NCI-H226 (cell line): ENCODE measurements at regions not wholly inside any gene's neighbourhood (a gene's known extent, or its start where the extent isn't known, plus 50 kb on each side); places are given as distances from the start of the nearest gene placed in this dataset.

Source experiments
- DNase-seq: peaks from one replicate; pipeline ENCODE4 v3.0.0-alpha.2; 2015

- DNase-seq = no peak
Measured at GRCh38 chr2:13110825-13111224, 394.1 kb downstream of the TRIB2 start.

DNA sequence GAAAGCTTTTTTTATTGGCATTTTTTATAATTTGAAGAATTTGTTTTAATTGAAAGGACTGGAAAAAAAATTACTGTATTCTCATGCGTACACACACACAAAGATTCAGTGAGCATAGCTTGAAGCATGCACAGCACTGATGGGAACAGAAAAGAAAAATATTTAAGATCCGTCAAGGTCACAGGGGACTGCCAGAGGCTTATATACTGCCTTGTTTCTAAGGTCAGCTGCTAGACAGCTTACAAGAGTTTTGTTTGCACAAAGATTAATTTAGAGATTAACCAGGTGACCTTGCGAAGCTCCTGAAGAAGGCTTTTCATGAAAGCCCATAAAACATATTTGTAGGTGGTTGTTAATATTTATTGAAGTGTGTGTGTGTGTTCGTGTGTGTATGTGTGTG is 396.3 kb downstream of the TRIB2 start:
- no peak for DNase-seq

DNA sequence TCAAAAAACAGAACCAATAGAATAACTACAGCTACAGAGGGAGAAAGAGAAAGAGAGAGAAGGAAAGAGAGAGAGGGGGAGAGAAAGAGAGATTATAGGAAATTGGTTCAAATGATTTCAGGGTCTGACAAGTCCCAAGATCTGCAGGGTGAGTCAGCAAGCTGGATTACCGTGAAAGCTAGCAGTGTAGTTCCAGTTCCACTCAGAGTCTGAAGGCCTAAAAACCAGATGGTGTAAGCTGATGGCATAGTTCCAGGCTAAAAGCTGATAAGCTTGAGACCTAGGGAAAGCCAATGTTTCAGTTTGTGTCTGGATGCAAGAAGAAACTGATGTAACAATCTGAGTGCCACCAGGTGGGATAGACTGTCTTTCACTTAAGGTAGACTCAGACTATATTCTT is 397.7 kb downstream of the TRIB2 start:
- no peak for DNase-seq

DNA sequence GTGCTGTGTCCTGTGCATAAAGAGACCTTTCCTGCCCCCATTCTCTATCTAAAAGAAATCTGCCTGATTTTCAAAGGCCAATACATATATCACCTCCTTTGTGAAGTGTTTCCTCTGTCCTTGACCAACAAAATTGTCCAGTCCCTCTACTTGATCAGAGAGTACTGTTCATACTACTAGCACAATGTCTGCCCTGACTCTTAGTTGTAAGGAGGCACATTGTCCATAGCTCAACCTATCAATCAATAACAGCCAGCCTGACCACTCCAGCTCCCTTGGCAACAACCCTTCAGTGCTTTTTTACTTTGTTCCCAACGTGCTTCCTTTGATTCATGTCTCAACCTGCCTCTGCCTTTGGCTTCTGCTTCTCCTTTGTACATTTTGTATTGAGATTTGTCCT is 398.9 kb downstream of the TRIB2 start:
- no peak for DNase-seq

DNA sequence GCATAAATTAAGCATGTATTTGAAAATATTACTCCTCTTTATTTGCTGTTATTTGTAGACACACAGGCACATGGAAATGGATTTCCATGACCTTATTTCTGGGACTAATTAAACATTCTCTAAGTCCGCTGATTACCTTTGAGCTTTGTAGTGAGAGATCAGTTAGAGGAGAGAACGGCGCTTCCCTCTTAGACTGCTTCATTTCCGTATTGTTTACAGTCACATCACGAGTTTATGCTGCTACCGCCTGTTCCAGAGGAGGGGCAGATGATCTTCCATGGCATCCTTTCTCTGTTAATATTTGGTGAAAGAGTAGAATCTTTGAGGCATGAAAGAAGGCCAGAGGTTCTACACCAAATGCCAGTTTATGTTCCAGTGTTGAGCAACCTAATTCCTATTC is 404.4 kb downstream of the TRIB2 start:
- DNase-seq = no peak

DNA sequence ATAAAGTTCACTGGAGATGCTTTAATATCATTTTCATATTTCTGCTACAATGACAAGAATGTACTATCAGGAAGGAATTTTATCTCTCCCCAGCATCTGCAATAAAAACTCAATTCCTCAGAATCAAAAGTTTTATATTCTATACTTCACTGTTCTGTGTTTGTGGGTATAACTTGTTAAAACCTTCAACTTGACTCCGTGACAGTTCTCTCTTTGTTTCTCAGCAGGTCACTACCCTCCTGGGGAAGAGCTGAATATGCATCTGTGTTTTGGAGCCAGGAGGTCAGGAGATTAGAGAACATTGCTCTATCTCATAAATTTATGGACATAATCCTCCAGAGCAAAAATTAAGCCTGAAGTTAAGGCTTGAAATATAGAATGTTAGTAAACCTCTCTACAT is 411.4 kb downstream of the TRIB2 start:
- DNase-seq = no peak

GRCh38 chr2:13135369-13135768 is 418.6 kb downstream of the TRIB2 start:
- no peak for DNase-seq

GRCh38 chr2:13135856-13136255 is 419.1 kb downstream of the TRIB2 start:
- no peak for DNase-seq

DNA sequence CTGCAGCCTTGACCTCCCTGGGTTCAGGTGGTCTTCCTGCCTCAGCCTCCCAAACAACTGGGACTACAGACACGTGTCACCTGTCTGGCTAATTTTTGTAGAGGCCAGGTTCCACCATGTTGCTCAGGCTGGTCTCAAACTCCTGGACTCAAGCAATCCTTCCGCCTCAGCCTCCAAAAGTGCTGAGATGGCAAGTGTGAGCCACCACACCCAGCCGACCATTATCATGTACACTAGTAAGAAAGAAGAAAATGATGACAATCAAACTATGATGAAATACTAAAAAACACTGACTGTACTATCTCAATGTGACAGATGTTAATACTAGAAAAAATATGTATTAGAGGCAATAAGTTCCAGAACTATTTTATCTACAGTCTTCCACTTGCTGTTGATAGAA is 420.9 kb downstream of the TRIB2 start:
- no peak for DNase-seq

DNA sequence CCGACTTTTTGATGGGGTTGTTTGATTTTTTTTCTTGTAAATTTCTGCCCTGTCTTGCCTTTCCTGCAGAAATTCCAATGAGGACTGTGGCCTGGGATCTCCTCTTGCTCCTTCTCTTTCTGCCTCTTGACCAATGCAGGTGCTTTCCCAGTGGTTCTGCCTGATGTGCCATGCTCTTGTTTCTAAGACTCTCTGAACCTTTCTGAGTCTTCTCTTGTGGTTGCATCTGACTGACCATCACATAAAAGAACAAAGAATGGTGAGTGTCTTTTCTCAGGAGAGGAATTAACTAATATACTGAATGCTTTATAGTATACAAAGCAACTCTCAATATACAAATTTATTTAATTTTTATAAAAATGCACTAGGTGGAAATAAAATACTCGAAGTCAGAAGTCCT is 424.6 kb downstream of the TRIB2 start:
- no peak for DNase-seq

DNA sequence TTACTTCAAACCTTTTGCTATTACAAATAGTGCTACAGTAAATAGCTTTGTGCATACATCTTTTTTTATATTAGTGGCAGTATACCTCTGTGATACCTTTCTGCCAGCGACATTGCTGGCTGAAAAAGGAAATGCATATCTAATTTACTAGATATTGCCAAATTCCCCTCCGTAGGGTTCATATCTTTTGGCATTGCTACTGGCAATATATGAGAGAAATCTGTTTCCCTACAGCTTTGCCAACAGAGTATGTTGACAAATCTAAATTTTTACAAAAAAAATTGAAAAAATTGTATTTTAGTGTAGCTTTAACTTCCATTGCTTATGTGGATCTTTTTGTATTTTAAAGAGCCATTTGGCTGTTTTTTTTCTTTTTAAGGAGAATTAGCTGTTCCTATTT is 426.7 kb downstream of the TRIB2 start:
- no peak for DNase-seq

- no peak for DNase-seq
Measured at GRCh38 chr2:13156916-13157315, 440.2 kb downstream of the TRIB2 start.

DNA sequence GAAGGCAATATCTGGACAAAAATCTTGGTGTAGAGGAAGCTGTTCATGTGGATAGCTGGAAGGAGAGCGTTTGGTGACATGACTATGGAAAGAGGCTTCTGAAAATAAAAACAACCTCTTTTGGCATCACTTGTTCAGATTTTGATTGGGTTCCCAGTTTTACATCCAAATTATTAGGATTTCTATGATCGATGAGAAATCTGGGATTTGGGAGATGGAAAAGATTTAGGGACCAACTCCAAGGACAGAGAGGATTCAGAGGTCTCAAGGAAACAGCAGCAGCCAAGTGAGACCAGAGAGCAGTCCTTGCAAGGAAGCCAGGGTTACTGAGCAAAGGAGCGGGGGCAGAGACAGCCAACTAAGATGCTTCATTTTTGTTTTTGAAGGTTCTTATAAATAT is 441.7 kb downstream of the TRIB2 start:
- no peak for DNase-seq

DNA sequence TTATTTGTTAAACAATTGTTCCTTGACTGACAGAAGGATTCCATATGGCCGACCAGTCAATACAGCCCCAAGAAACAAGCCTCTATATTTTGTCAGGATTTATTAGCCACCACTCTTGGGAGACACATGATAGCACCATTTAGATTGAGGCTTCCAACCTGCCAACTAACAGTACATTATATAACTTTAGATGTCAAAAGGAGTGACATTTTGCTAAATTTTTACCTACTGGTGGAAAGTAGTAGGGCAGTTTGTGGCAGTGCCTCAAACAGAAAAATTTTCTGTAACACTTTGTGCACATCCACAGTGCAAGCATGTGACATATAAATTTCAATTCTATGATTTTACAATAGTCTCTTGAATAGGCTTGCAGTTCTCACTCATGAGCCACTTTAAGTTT is 464.0 kb downstream of the TRIB2 start:
- DNase-seq = no peak

GRCh38 chr2:13193075-13193474 is 476.3 kb downstream of the TRIB2 start:
- DNase-seq = peak; percentile 6

DNA sequence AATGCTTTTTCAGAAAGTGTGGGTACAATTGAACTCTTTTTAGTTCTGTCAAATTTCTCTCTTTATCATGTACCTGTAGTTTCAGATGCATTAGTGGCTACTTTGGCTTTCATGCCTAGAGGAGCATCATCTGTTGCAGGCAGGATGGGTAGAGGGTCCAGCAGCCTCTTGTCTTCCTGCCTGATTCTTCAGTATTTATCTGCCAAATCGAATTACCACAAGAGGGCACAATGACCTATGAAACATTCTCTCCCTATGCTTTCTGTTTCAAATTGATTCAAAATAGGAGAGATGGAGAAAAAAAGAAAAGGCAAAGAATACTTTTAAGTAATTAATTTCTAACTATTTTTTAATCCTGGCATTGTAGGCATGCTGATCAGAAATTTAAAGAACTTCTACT is 477.2 kb downstream of the TRIB2 start:
- DNase-seq = no peak

DNA sequence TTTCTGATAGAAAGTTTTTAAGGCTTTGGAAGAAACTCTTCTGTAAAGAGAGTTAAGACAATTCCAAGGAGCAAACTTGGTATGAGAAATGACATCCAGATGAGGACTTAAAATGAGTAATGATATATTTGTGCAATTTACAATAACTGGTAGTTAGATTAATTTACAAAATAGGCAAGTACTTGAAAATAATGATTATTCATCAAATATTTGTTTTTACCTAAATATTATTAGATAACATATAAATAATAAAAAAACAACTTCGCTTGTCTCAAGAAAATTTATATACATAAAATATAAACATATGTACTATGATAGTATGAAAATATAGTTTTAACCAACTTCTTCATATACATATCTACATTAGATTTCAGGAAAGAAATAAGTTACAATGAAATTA is 478.5 kb downstream of the TRIB2 start:
- no peak for DNase-seq

DNA sequence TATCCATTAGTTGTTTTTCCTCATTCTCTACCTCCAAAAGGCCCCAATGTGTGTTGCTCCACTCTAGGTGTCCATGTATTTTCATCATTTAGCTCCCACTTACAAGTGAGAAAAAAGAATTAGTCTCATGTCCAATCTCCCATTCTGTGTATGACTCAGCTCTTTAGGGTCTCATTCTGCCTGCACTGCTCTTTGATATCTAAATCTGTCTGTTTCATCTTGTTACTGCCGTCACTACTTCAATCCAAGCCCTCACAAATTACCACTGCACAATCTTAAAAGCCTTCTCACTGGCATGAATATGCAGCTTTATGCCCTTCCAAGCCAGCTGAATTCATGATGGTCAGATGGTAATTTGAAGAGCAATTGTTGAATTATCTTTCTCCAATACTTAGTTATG is 480.5 kb downstream of the TRIB2 start:
- DNase-seq = no peak

DNA sequence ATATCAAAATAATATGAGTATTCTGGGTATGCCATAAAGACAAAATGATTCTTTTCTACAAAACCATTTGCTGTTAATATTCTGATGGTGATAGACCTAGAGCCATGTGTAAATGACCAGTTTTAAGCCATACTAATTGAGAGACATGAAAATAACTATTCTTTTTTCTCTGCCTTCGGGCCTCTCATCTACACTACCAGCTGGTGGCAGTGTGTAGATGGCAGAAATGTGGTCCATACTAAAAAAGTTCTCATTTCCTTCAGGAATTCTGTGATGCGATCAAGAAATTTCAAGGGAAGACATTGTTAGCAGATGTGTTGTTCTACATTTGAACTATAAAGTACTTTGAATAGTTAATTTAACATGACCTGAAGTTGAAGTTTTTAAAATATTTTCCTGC is 485.2 kb downstream of the TRIB2 start:
- DNase-seq = no peak

DNA sequence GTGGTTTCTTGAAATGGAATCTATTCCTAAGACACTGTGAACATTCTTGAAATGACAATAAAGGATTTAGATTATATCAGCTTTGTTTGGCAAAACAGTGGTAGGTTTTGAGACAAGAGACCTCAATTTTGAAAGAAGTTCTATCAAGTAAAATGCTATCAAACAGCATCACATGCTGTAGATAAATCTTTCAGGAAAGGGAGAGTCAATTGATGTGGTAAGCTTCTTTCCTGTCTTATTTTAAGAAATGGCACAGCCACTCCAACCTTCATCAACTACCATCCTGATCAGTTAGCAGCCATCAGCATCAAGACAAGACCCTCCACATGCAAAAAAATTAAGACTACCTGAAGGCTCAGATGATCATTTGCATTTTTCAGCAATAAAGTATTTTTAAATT is 495.4 kb downstream of the TRIB2 start:
- no peak for DNase-seq

DNA sequence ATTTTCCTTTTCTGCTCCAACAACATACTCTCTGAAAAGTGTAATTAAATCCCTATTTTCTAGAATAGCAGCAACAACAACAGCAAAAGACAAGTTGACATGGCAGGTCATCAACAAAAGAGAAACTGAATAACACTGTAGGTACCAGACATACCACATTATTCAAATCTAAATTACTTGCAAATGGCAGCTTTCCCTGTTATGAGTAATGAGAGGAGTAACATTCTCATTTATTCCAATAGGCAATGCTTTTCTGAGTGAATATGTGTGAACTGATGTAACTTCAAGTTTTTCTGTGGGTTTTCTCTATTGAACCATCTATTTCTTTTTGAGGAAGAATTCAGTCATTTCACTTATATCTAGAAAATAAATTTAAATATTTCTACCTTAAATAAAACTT is 501.5 kb downstream of the TRIB2 start:
- DNase-seq = no peak

DNA sequence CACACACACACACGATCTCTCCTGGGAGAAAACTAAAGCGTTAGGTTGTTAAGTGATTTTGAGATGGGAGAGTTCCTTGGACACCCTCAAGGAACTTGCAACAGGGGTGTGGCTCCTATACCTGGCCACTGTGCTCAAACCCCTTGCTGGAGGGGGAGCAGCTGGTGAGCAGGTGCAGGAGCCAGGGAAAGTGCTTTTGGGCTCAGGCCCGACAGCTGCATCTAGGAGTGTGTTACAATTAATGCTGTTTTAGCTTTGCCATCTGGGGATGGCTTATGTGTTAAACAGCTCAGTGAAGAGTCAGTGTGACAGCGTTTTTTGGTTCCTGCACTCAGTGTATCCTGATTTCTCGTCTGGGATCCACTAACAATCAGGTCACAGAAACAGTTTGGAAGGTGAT is 510.8 kb downstream of the TRIB2 start:
- DNase-seq = no peak

DNA sequence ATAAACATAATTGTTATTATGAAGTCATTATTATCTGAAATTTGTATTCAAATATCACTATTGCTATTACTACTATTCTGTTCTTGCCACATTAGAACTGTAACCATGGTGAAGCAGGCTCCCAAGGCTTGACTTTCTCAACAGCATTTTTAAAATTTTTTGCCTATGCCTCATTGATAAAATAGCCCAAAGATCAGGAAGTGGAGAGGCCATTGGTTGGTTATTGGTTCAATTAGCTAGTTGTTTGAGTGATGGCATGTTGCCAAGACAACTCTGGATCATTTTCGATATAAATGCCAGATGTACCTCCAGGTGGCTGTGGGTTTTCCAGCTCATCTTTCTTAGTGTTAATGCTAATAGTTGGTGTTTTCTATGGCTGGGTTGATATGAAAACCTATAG is 513.5 kb downstream of the TRIB2 start:
- no peak for DNase-seq

DNA sequence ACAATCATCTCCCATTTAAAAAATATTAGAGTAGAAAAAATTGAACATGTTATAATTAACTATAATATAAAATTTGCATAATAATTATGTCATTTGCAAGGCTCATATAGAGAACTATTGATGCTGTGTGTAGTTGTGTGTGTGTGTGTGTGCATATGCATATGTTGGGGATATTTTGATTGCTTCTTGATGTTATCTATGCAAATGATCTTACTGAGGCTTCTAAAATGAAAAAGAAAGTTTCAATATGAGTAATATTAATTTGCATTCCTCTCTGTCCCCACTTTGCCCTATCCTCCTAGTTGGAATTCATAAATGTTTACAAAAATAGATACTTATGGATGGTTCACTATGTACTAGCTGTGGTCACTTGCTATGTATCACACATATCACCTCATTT is 523.3 kb downstream of the TRIB2 start:
- DNase-seq = no peak

DNA sequence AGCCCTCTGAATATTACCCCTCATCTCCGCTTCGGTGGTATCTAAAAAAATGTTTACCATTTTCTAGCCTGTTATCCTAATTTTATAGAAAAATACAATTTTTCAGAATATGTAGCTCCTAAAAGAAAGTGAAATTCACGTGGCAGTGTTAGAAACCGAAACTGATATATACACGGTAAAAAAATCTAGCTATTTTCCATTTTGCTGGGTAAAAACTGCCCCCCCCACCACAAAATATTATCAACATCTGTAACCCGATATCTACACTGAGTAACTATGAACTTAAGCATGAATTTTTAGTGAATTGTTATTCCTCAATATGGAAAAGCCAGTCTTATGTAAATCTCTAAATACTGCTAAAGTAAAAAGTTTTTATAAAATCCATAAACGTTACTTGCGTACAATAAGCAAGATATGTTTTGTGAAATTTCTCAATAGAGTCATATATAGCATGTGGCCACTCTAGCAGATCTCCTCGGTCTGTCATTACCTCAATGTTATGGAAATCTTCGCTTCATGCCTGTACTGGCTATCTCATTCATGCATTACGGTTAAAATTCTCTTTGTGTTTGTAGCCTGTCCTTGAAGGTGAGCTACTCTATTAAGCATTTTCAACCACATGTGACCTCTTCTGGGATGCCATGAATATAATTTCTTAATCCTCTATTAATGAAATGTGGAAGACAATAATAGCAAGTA is 524.2 kb downstream of the TRIB2 start:
- no peak for DNase-seq

DNA sequence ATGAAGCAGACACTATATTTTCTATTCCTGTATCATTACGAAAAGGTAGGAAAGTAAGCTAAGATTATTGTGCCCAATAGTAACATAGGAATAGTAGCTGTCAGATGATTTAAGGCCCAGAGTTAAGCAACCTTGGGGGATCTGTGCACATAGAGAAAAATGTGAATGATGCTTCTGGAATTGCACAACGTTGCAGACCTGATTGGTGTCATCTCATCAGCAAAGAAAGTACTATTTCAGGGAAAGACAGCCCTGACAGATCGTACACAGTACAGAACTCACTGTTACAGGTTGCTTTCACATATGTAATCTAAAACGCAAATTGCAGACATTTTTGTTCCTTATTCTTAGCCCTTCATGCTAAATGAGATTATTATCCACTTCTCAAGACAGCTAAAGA is 535.9 kb downstream of the TRIB2 start:
- DNase-seq = no peak
